ENCODE measurements at regions not wholly inside any gene's neighbourhood (a gene's known extent, or its start where the extent isn't known, plus 50 kb on each side); places are given as distances from the start of the nearest gene placed in this dataset.

GRCh38 chr1:227440182-227440581, 121.9 kb upstream of the CDC42BPA start:
- TF ChIP-seq NFYA (IDR thresholded peaks at IDR 0.05; ENCODE audit: borderline replicate concordance, low read depth, low read length), result no peak
- no peak for TF ChIP-seq SUZ12 (IDR thresholded peaks at IDR 0.05; ENCODE audit: unreplicated experiment)
- TF ChIP-seq EP300 (IDR thresholded peaks at IDR 0.05; ENCODE audit: borderline replicate concordance in 1 of 2, control insufficient read depth in 1 of 2, low read depth in 2 of 2, low read length in 2 of 2), result no peak
- TF ChIP-seq RBBP5 (conservative IDR thresholded peaks at IDR 0.05), result no peak
- TF ChIP-seq NFIC (IDR thresholded peaks at IDR 0.05; ENCODE audit: low read depth, low read length), result no peak
- no peak for TF ChIP-seq CTCF (IDR thresholded peaks at IDR 0.05 in 2 of 3, conservative IDR thresholded peaks at IDR 0.05 in 1 of 3; ENCODE audit: control insufficient read depth in 2 of 3, extremely low read depth in 1 of 3, insufficient read depth in 1 of 3, low read depth in 3 of 3, low read length in 3 of 3)
- no peak for TF ChIP-seq EZH2 (IDR thresholded peaks at IDR 0.05; ENCODE audit: borderline replicate concordance, control insufficient read depth, low read depth, low read length)
- TF ChIP-seq CBFB (IDR thresholded peaks at IDR 0.05; ENCODE audit: low read depth), result no peak
- TF ChIP-seq CHD2 (IDR thresholded peaks at IDR 0.05; ENCODE audit: borderline replicate concordance, low read depth, low read length), result no peak
- TF ChIP-seq ZNF207 (IDR thresholded peaks at IDR 0.05; ENCODE audit: borderline replicate concordance), result no peak

All from GM12878 (cell line).